Cardiac fibroblast (primary cell): ENCODE measurements at regions not wholly inside any gene's neighbourhood (a gene's known extent, or its start where the extent isn't known, plus 50 kb on each side); places are given as distances from the start of the nearest gene placed in this dataset.
"Not testable (repeated sequence)": the region's sequence is repeated elsewhere in the genome, so short reads cannot be mapped to it uniquely, and the experiment has no call there.

Experiments
- DNase-seq, 2 donors: peaks; one replicate each; pipeline versions ENCODE4 v3.0.0 to v3.0.0-alpha.2; 2010; ENCODE audit warnings: low read depth in 2 of 2
- H3K4me3 ChIP-seq, 2 donors: replicated peaks in 1 of 2; 1 replicate in 1 of 2; 2 replicates in 1 of 2; pipeline ENCODE4 v1.5.1; 2011; ENCODE audit warnings: low read depth in 2 of 2, low read length in 2 of 2, mild to moderate bottlenecking in 2 of 2, moderate library complexity in 1 of 2
- CTCF ChIP-seq: IDR thresholded peaks from one replicate; pipeline ENCODE4 v1.5.1; 2011; ENCODE audit warnings: low read depth, mild to moderate bottlenecking, low read length, inconsistent platforms

DNA sequence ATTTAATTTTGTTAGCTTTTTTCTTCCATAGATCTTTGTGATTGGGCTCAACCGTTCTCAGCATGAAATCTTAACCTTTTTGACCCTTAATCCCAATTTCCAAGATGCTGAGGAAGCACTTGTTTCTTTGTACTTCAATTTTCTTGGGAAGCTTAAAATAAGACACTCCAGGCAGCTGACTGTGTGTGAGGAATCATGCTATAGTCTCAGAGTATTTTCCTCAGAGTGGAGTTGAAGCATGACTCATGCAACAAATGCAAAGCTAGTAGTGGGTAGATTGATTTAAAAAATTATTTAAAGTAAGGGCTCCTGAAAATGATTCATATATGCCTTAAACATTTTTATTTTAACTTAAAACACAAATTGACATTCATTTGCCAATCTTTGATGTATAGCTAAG is 168.7 kb downstream of the BTBD3 start:
- DNase-seq: peak in 1 of 2 donors; percentile 28
- TF ChIP-seq CTCF: no peak
- H3K4me3 ChIP-seq: no peak overlapping the region

GRCh38 chr20:12090920-12091319 is 173.2 kb downstream of the BTBD3 start:
- H3K4me3 ChIP-seq: no peak overlapping the region
- no peak for DNase-seq
- TF ChIP-seq CTCF: no peak

GRCh38 chr20:12093057-12093796 is 175.5 kb downstream of the BTBD3 start:
- no peak overlapping the region for H3K4me3 ChIP-seq
- TF ChIP-seq CTCF: no peak
- DNase-seq: no peak

GRCh38 chr20:12093797-12094190 is 176.1 kb downstream of the BTBD3 start:
- DNase-seq, H3K4me3 ChIP-seq: not testable (repeated sequence)

DNA sequence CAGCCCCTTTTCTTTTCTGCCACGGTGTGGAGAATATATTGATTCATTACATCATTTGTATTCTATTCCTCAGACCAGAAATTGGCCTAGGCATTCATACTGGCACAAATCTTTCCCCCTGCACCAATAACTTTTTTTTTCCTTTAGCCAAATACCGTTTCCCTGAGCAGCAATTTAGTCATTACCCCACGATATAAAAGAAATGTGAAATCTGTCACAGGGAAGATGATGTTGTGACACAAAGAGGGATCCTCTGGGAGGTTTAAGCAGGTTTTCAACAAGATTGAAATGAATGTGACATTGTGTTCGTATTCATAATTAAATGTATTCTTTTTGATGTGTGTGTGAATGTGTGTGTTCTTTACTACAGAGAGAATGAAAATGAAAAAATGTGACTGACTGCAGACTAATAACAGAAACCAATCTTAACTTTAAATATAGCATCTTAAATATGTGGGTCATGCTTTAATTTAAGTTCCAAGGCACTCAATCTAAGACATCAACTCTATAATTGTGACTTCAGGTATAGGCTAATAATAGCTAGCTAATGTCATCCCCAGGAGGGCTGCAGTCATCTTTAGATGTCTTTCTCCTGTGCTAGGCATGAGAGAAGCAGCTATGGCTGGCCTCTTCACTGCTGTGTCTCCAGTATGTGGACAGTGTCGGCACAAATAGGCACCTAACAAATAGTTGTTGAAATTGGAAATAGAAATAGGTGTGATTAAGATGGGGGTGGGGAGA is 177.7 kb downstream of the BTBD3 start:
- DNase-seq: no peak
- H3K4me3 ChIP-seq: no peak overlapping the region
- TF ChIP-seq CTCF: no peak

DNA sequence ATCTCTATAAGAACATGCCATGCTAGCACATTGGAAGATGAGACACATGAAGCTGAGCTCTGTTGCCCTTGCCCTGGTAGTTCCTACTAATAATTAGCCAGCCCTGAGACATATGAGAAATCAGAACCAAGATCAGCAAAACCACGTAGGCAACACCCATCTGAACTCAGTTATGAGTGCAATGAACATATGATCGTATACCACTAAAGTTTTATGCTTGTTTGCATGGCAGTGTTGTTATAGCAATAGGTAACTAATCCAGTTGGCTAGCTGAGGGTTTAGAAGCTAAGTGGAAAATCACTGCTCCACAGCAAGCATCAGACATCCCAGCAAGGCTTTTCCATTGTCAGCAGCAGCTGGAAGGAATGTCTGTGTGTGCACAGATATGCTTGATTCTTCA is 180.7 kb downstream of the BTBD3 start:
- DNase-seq: no peak
- TF ChIP-seq CTCF: no peak
- H3K4me3 ChIP-seq: no peak overlapping the region

- H3K4me3 ChIP-seq: no peak overlapping the region
- no peak for TF ChIP-seq CTCF
- no peak for DNase-seq
These were observed 191.2 kb downstream of the BTBD3 start for GRCh38 chr20:12108846-12109245.
